T-helper 9 cell (primary cell): ENCODE measurements at regions not wholly inside any gene's neighbourhood (a gene's known extent, or its start where the extent isn't known, plus 50 kb on each side); places are given as distances from the start of the nearest gene placed in this dataset.
"Not testable (repeated sequence)": the region's sequence is repeated elsewhere in the genome, so short reads cannot be mapped to it uniquely, and the experiment has no call there.

ENCODE experiments used
- DNase-seq: peaks from one replicate; pipeline ENCODE4 v3.0.0-alpha.2; 2020

DNA sequence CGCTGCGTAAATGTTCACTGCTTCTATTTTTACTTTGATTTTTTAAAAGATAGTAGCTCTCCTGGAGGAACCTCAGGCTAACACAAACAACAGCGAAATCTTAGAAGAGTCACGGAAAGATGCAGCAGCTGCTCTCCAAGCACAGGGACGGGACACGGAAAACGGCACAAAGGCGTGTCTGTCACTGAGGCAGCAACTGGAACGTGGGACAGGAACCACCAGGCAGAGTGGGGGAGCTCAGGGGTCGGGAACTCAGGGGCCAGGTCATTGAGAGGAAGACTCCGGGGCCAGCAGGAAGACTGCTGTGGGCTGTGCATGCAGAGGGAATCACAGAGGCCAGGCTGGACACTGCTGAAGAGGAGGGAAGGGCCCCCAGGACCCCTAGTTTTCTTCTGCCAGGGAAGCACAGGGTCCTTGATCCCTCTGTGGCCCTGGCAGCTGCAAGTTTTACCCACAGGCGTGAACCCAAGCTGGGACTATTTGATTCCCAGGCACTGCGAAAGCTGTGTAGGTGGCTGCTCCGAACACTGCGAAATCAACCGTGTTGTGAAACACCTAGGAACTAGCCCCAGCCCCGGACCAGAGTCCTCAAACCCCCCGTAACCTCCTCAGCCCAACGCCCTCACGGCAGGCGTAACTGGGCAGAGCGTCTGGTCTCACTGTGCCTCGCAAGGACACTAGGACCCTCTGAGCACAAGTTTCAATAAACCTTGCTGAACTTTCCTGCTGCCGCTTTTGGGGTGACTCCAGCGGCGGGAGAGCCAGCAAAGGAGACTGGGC, 263.0 kb downstream of the EIPR1 start:
- no peak for DNase-seq

DNA sequence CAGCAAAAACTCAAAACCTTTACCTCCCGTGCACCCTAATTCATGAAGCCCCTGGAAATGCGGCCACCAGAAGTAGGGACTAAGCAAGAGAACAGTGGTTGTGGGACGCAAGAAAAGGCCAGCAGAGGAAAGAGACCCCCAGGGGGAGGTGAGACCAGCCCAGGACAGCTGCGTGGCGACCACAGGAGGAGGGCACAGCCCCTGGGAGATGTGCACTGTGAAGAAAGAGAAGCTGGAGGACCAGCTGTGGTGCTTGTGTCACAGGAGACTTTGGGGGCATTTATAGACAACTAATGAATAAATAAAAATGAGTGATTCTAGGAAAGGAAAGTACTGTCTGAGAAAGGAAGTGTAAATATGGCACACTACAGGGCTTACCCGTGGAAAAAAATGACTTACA, 263.8 kb downstream of the EIPR1 start:
- DNase-seq = no peak

DNA sequence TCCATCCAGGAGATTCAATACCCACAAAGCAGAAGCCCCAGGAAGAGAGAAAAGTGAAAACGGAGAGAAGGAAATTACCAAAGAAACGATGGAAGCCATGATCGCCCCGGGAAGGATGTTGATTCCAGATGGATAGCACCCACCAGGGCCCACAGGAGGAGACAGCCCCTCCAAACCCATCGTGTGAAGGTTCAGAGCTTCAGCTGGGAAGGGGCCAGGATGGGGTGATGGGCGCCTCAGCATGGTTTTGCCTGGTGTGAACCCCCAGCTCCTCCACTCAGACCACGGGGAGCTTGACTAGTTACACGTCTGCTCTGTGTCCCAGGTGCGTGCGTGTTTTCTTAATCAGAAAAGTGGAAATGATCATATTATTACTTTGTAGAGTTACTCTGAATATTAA, 264.5 kb downstream of the EIPR1 start:
- no peak for DNase-seq

DNA sequence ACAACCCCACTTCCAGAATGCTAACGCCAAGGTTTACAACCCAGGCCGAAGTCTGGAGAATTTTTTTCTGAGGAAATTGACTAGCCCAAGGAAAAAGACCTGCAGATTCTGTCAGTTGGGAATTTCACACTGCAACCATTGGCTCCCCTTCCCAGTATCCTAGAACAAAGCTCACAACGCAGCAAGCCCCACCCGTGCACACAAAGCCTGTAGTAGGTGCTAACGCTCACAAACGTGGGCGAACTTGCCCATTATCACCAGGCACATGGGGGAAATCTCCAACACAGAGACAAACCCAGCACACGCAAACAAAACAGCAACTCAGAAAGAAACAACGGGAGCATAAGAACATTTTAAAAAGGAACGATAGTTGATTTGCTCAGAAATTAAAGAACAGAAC, 265.1 kb downstream of the EIPR1 start:
- DNase-seq = no peak

DNA sequence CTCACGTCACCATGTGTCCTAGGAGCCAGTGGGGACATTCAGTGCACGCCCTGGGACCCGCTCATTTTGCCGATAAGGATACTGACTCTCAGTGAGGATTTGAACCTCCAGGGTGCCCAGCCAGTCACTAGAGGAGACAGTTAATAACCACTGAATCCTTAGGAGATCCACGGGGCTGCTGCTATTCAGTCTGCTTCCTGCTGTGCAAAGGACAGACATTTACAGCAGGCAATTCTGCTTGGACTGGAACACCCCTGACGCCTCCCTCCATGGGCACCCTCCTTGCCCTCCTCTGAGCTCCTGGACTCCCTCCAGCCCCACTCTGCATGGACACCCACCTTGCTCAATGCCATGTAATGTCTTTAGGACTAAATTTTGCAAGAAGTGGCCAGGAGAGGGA, 265.5 kb downstream of the EIPR1 start:
- DNase-seq = no peak

DNA sequence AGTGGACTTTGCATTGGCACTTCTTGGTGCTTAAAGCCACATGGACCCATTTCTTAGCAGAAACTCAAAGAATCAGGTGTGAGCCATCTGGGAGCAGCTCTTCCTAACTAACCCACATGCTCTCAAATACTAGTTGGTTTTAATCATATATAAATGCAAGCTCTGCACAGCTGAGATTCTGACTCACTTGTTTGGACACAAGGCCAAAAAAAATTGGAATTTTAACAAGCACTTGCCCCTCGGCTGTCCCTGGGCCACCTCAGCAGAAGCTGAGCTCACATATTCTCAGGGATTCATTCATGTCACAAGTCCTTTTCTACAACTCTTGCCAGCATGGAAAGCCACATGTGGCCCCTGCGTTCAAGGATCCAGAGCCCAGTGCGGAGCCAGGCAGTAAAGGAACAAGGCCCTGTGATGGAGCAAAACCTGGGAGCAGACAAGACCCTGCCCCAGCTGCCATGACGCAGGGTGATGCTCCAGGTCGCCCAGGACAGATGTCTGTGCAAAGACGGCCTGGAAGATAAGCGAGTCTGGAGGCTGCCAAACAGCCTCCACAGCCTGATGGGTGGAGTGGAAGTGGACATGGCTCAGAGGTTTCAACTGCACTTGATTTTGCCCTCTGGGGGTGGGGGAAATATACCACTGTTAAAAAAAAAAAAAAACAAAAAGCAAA, 266.5 kb downstream of the EIPR1 start:
- no peak for DNase-seq

DNA sequence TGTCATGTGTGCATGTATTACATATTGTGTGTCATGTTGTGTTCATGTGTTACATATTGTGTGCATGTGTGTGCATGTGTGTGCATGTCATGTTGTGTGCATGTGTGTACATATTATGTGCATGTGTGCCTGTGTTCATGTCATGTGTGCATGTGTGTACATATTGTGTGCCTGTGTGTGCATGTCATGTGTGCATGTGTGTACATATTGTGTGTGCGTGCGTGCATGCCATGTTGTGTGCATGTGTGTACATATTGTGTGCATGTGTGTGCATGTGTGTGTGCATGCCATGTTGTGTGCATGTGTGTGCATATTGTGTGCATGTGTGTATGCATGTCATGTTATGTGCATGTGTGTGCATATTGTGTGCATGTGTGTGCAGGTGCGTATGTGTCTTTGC, 267.1 kb downstream of the EIPR1 start:
- DNase-seq = no peak

DNA sequence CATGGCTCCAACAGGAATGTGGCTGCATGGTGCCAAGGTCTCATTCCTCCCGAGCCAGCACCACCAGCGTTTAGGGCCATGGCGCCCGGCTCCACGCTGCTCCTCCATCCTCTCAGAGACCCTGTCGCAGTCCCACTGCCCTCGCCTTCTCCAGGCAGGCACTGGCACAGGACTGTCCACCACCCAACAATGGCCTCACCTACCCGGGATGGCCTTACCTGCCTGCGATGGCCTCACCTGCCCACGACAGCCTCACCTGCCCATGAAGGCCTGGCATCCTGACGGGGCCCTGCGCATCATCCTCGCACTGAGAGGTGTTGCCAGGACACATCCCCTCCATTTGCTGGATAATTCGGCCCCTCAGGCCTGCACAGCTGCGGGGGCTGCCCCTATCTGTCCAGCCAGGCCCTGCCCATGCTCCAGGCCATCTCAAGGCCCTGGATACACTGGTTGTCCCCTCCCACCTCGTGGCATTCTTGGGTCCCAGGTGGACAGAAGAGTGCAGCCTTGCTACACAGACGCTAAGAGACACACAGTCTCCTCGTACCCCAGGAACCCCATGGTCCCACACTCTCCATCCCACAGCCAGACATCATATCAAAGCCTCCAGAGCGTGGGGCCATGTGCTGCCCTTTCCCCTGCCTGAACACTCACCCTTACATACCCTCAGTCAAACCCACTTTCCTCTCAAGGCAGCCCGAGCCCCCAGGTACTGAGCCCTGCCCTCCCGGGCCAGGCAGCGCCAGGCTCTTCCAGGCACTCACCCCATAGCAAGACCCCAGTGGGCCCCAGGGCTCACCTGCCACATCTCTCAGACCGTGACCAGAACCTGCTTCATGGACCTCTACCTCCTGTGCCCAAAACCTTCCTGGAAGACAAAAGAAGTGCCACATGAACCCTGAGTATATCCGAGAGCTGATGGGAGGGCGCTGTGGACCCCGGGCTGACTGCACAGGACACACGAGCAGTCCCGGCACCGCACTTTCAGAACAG, 268.6 kb downstream of the EIPR1 start:
- no peak for DNase-seq

DNA sequence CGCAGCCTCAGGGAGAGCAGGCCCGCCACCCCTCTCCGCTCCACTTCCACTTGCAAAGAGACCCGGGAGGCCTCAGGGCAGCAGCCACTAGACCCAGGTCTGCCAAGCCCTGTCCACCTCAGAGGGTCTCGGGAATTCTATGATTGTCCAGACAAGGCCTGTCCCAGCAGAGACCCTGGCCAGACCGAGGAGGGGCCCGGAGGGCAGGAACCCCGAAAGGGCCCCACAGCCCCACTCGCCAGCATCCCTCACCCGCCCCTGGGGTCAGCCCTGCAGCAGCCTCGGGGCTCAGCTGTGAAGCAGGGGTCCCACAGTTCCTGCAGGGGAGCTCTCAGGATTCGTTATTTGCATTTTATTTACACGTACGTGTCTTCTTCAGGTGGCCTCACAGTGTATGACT, 269.5 kb downstream of the EIPR1 start:
- DNase-seq = no peak

DNA sequence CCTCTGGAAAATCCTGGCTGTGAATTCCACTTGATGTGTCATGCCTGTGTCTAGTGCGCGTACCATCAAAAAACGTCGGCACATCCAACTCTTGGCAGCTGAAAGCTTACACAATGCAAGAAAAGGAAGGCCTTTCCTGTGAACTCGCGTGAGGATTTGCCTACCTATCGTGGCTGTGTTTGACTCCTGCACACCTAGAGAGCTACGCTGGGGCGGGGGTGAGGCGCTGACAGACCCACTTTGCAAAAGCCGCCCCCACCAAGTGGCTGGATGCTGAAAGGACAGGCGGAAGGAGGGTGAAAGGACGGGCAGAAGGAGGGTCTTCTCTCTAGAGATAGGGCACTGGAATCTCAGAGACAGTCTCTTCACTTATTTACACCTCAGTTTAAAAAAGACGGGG, 270.1 kb downstream of the EIPR1 start:
- DNase-seq = no peak

DNA sequence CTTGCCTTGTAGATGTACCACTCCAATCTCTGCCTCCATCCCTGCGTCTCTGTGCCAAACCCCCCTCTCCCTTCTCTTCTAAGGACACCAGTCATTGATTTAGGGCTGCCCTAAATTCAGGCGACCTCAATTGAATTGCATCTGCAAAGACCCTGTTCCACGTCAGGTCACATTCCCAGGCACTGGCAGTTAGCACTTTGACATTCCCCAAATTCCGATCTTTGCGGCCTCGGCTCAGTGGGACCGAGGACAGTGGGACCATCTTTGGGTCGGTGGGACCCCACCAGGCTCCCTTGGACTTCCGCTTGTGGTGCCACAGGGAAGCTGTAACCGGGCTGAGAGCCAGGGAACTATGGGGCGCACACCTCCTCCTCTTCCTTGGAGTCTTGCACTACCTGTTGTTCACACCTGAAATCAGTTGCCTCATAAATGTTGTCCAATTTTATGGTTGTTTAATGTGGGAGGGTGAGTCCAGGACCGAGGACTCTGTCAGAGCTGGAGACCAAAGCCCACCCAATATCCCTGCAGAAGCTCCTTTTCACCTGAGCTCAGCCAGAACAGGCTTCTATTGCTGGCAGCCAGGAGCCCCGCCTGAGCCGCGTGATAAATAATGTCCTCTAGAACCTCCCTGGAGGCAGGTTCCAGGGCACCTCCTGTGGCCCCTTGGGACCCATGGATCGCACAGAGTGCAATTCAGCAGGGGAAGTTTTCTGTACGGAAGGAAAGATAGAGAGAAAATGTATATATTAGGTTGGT, 271.6 kb downstream of the EIPR1 start:
- no peak for DNase-seq

DNA sequence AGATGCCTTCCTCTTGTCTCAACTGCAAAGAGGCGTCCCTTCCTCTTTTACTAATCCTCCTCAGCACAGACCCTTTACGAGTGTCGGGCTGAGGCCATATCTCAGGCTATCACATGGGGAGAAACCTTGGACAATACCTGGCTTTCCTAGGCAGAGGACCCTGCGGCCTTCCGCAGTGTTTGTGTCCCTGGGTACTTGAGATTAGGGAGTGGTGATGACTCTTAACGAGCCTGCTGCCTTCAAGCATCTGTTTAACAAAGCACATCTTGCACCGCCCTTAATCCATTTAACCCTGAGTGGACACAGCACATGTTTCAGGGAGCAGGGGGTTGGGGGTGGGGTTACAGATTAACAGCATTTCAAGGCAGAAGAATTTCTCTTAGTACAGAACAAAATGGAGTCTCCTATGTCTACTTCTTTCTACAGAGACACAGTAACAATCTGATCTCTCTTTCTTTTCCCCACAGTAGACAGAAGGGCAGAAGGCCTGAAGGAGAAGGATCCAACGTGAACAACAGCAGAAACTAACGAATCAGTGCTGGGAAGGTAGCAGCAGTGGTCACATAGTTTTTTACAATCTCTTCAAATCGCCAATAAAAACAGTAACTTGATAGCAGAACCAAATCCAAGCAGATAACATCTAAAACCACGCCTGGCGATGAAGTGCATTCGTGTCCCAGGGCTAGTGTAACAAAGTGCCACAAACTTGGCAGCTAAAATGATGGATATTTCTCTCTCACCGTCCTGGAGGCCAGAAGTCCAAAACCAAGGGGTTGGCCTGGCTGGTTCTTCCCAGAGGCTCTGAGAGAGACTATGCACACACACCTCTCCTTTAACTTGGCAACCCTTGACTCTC, 272.4 kb downstream of the EIPR1 start:
- not testable (repeated sequence) for DNase-seq

DNA sequence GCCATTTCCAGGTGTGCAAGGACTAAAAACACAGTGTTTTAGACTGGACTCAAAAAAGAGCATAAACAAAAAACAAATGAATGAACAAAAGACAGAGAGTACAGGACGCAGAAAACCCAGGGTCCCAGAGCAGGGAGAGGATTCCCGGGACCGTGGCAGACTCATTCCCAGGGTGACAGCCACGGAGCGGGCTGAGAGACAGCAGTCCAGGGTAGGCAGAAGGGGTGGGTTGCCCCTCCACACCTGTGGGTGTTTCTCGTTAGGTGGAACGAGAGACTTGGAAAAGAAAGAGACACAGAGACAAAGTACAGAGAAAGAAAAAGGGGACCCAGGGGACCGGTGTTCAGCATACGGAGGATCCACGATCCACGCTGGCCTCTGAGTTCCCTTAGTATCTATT, 273.4 kb downstream of the EIPR1 start:
- DNase-seq = no peak

DNA sequence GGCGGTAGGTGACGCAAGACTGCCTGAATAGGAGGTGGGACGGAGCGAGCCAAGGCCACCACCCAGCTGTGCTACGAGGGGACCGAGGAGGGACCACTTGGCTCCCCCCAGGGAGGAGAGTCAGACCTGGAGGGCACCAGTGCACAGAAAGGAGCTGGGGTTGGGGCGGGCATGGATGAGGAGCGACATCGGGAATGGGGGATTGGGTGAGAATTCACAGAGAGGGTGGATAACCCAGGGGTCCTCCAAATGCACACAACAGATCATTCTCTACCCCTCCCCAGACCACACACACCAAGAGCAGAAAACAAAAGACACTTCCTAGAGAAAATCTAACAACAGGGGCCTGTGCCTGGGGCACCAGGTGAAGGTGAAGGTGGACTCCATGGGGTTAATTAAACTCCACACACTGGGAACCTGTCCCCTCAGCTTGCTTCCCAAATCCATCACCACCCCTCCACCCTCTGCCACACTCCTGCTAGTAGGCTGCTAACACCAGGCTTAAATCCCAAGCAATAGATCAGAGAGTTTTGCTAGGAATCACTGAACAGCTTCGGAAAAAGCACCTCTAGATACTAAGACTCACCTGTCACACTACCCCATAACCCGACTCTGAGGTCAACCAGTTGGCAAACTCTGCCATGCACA, 274.6 kb downstream of the EIPR1 start:
- no peak for DNase-seq

DNA sequence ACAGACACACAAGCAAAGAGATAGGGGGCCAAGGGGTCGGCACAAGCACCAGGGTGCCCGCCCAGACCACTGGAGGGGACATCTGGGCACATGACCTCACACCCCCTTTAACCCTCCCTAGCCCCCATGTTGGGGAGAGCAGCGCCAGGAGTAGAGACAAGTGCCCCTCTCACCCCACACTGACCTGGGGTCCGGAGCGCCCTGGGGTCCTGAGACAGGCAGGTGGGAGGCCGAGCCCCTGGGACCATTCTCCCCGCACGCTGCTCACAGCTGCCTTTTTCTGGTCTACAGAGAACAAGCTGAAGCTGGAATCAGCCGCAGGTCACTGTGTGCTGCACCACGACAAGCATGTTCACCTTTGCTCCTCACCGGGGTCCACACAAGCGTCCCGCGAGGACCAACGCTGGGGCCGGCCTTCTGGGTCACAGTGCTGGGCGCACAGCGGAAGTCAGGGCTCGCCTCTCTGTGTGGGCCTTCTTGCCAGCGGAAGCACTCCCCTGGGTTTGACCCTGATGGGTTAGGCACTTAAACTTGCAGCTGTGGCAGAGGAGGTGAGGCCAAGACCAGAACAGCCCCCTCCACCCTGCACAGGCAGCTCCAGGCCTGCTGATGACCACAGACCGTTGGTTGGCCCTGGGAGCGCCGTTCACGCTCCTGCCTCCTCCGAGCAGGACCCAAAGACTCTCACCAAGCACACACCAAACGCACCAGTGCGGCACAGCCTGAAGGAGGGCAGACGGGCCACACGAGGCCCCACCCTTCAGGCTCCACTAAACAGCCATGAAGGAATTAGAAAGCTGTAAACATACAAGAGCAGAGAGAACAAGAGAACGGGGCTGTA, 275.3 kb downstream of the EIPR1 start:
- DNase-seq = no peak

DNA sequence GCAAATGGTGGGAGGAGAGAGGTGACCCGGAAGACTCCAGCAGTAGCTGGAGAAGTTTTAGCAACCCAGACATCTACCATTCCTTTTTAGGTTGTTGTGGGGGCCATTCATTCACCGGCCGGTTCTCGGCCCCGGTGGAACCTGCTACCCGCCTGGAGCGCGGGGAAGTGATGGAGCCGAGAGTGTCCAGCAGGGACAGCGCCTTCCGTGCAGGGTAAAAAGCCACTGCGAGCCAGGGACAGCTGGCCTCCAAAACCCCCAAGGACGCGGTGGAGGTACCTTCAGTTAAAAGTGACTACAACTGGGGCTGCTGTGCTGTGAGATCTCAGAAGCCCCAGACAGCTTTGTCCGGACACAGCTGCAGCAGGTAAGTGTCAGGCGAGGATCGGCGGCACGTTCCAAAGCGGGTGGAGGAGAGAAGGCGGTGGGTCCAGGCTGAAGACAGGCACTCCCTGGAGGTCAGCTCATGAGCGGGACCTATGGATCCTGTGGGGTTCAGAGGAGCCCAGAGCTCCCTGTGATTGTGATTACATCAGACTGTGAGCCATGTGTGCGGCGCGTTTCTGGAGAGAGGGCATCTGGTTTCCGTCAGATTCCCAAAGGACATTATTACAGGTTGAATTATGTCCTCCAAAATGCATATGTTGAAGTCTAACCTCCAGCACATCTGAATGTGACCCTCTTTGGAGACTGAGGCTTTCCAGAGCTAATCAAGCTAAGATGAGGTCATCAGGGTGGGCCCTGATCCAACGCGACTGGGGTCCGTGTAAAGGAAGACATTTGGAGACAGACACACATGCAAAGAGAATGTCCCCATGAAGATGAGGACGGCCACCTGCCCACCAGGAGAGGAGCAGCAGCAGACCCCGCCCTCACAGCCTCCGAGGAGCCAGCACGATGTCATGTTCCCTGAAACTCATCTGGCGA, 276.3 kb downstream of the EIPR1 start:
- DNase-seq = no peak

DNA sequence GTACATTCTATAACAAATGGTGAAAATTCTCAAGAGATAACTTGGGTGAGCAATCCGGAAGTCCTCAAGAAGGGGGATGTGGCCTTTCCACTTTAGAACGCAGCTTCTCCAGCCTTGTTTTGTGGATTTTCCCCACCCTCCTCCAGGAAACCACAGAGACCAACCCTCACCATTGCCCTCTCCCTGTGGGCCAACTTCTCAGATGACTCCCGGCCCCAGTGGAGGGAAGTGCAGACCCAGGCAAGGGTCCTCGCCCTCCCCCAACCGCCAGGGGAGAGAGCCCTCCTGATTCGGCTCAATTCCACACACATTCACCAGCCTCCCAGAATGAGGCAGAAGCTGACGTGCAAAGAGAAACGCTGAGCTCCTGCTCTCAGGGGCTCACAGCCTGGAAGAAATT, 277.2 kb downstream of the EIPR1 start:
- DNase-seq = no peak

DNA sequence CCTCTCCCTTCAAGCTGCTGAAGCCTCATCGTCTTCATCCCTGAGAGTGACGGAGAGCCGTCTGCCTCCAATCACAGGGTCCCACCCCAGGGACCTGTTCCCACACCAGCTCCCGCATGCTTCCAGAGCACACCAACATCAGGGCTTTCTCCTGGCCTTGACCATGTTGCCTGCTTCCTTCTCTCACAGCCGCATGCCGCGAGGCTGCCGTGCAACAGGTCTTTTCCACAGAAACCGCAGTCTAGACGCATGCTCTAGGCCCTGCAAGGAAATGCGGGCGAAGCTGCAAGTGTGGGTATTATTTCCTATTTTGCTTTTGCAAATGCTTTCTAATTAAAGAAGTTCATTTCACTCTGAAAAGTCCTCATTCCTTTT, 277.8 kb downstream of the EIPR1 start:
- DNase-seq = no peak
